MM.1S (cell line): ENCODE measurements at regions not wholly inside any gene's neighbourhood (a gene's known extent, or its start where the extent isn't known, plus 50 kb on each side); places are given as distances from the start of the nearest gene placed in this dataset.
A peak's percentile ranks its signal among the peaks of the same experiment; 100 is the strongest.

Source experiments
- DNase-seq: peaks from one replicate; pipeline ENCODE4 v3.0.0-alpha.2; 2015
- H2AFZ ChIP-seq: fragments of 300-600 bp; sonication (generic); 2 replicates; pipeline ENCODE4 v1.6.0; 2016; ENCODE audit warnings: antibody characterized with exemption, low read length
- H3F3A ChIP-seq: fragments of 300-600 bp; sonication (generic); 2 replicates; pipeline ENCODE4 v1.6.1; 2016; ENCODE audit warnings: mild to moderate bottlenecking, antibody characterized with exemption, low read length, moderate library complexity, mixed read lengths; ENCODE audit not compliant: insufficient read depth
- H3K27ac ChIP-seq: fragments of 300-600 bp; sonication (generic); 2 replicates; pipeline ENCODE4 v1.5.1; 2016; ENCODE audit warnings: mild to moderate bottlenecking, low read length
- H3K27me3 ChIP-seq: fragments of 300-600 bp; sonication (generic); replicated peaks from 2 replicates; pipeline ENCODE4 v1.6.0; 2016; ENCODE audit warnings: low read length; ENCODE audit not compliant: insufficient read depth
- H3K36me3 ChIP-seq: fragments of 300-600 bp; sonication (generic); replicated peaks from 2 replicates; pipeline ENCODE4 v1.6.1; 2016; ENCODE audit warnings: mild to moderate bottlenecking, low read length, mixed read lengths; ENCODE audit not compliant: insufficient read depth
- H3K4me1 ChIP-seq: fragments of 300-600 bp; sonication (generic); 2 replicates; pipeline ENCODE4 v1.6.1; 2016; ENCODE audit warnings: low read length, mixed read lengths
- H3K4me2 ChIP-seq: fragments of 300-600 bp; sonication (generic); 2 replicates; pipeline ENCODE4 v1.6.0; 2016; ENCODE audit warnings: low read depth, low read length
- H3K4me3 ChIP-seq: fragments of 300-600 bp; sonication (generic); 2 replicates; pipeline ENCODE4 v1.5.1; 2016; ENCODE audit warnings: low read length, mixed read lengths
- H3K79me2 ChIP-seq: fragments of 300-600 bp; sonication (generic); 2 replicates; pipeline ENCODE4 v1.6.1; 2016; ENCODE audit warnings: mixed run types, low read length, mixed read lengths
- H3K9ac ChIP-seq: fragments of 300-600 bp; sonication (generic); 2 replicates; pipeline ENCODE4 v1.6.1; 2016; ENCODE audit warnings: low read length, mixed read lengths
- H3K9me2 ChIP-seq: fragments of 300-600 bp; sonication (generic); replicated peaks from 2 replicates; pipeline ENCODE4 v1.6.1; 2016; ENCODE audit warnings: mild to moderate bottlenecking, low read length, mixed read lengths; ENCODE audit not compliant: insufficient read depth
- H3K9me3 ChIP-seq: fragments of 300-600 bp; sonication (generic); replicated peaks from 2 replicates; pipeline ENCODE4 v1.6.1; 2016; ENCODE audit warnings: mild to moderate bottlenecking, low read length, mixed read lengths; ENCODE audit not compliant: insufficient read depth
- H4K20me1 ChIP-seq: fragments of 300-600 bp; sonication (generic); 2 replicates; pipeline ENCODE4 v1.6.1; 2016; ENCODE audit warnings: mild to moderate bottlenecking, low read length, moderate library complexity, mixed read lengths; ENCODE audit not compliant: insufficient read depth
- EZH2 ChIP-seq: fragments of 300-600 bp; sonication (generic); optimal IDR thresholded peaks from 2 replicates; pipeline ENCODE3; 2017; ENCODE audit warnings: low read depth, mild to moderate bottlenecking, antibody characterized with exemption, low read length, mixed read lengths
- EZH2phosphoT487 ChIP-seq: fragments of 300-600 bp; sonication (generic); IDR thresholded peaks from 2 replicates; pipeline ENCODE4 v1.6.1; 2018; ENCODE audit warnings: antibody characterized with exemption, low read length
- TF ChIP-seq, protein P1 (sequence below): fragments of 300-600 bp; sonication (generic); IDR thresholded peaks from 2 replicates; pipeline ENCODE4 v1.5.1; 2016; ENCODE audit warnings: antibody characterized with exemption, low read length, mixed read lengths

DNA sequence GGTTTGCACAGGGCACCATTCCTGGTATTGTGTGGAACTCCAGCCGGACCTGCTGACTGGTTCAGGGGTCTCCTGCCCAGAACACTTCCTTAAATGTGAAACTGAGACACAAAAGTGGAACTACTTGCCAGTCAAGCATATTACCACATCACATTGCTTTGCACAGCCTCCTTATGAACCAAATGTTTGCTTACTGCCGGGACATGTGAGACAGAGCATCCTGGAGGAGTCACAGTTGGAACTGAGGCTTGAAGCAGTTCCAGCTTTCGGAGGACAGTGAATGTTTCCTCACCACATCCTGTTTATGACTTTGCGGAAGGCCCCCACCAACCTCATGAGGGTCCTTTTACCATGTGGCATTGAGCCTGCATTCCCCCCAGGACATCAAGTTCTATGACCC, 105.8 kb upstream of the ARHGAP42 start:
- H3K9me3 ChIP-seq: no peaks in the 10 kb centered on the region
- no peaks in the 10 kb centered on the region for H3K79me2 ChIP-seq
- no peaks in the 10 kb centered on the region for H3F3A ChIP-seq
- DNase-seq: no peak
- peak overlapping the region; percentile 13 for H2AFZ ChIP-seq
- TF ChIP-seq, protein P1, sequence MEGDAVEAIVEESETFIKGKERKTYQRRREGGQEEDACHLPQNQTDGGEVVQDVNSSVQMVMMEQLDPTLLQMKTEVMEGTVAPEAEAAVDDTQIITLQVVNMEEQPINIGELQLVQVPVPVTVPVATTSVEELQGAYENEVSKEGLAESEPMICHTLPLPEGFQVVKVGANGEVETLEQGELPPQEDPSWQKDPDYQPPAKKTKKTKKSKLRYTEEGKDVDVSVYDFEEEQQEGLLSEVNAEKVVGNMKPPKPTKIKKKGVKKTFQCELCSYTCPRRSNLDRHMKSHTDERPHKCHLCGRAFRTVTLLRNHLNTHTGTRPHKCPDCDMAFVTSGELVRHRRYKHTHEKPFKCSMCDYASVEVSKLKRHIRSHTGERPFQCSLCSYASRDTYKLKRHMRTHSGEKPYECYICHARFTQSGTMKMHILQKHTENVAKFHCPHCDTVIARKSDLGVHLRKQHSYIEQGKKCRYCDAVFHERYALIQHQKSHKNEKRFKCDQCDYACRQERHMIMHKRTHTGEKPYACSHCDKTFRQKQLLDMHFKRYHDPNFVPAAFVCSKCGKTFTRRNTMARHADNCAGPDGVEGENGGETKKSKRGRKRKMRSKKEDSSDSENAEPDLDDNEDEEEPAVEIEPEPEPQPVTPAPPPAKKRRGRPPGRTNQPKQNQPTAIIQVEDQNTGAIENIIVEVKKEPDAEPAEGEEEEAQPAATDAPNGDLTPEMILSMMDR: no peak
- TF ChIP-seq EZH2: no peak
- peaks cover 16% of the 10 kb centered on the region; the same call in 1 of the 2 replicates for H3K4me1 ChIP-seq
- H3K4me3 ChIP-seq: no peak overlapping the region
- H3K4me2 ChIP-seq: peak overlapping the region; percentile 22; the same call in 1 of the 2 replicates
- H3K9me2 ChIP-seq: no peaks in the 10 kb centered on the region
- H3K36me3 ChIP-seq: no peaks in the 10 kb centered on the region
- no peak overlapping the region for H3K9ac ChIP-seq
- H3K27me3 ChIP-seq: no peaks in the 10 kb centered on the region
- H3K27ac ChIP-seq: no peak overlapping the region
- no peaks in the 10 kb centered on the region for H4K20me1 ChIP-seq

DNA sequence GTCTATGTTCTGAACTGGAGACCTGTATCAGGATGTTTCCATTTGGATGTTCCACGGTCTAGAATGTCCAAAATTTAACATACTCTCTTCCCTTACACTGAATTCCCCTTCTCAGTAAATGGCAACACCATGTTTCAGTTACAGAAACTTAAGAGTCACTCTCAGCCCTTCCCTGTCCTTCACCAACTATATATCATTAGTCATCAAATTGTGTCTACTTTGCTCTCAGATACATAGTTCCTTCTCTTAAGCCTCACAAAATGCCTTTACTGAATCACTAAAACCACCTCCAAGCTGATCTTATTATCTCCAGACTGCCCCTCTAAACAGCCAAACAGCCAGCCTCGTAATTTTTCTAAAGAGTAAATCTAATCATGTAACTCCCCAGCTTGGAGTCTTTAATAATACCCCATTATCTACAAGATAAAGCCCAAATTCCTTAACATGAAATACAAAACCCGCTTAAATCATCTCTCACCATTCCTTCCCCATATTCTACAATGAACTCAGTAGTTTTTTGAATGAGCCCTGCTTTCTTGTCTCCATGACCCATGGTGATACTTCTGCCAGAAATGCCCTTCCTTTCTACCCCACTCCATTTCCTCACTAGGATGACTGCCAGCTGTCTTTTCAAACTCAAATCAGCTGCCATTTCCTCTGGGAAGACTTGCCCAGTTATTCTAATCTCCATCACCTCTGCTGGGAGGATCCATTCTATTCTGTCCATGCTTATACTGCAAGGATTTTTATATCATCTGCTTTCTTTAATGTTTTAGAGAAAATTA, 102.7 kb upstream of the ARHGAP42 start:
- no peak overlapping the region for H3K9ac ChIP-seq
- no peaks in the 10 kb centered on the region for H3F3A ChIP-seq

DNA sequence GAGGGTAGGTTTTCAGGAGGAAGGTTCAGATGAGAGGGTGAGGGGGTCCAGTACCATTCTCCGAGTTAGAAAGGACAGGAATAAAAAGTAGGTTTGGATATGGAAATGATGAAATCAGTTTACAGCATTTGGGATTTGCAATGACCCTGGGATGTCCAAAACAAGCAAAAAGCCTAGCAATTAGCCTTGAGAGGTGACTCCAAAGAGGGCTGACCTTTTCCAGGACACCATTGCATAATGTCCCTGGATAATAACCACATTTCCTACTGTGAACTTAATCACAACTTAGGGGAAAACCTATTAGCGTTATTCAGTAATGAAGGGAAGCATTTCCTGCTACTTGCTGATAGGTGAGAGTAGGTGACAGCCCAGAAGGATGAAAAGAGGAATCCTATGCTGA, 101.4 kb upstream of the ARHGAP42 start:
- no peak overlapping the region for H2AFZ ChIP-seq
- no peak overlapping the region for H3K4me2 ChIP-seq
- no peak overlapping the region for H3K4me3 ChIP-seq
- H4K20me1 ChIP-seq: no peaks in the 10 kb centered on the region
- H3K4me1 ChIP-seq: 0 out of 2 replicates have a peak, but pooled peaks cover 5% of the 10 kb centered on the region
- H3K27ac ChIP-seq: no peak overlapping the region
- H3F3A ChIP-seq: no peaks in the 10 kb centered on the region
- TF ChIP-seq, protein P1: no peak
- TF ChIP-seq EZH2: no peak
- TF ChIP-seq EZH2phosphoT487: no peak
- no peak for DNase-seq
- no peaks in the 10 kb centered on the region for H3K27me3 ChIP-seq
- H3K79me2 ChIP-seq: no peaks in the 10 kb centered on the region
- H3K36me3 ChIP-seq: no peaks in the 10 kb centered on the region
- no peaks in the 10 kb centered on the region for H3K9me3 ChIP-seq
- no peaks in the 10 kb centered on the region for H3K9me2 ChIP-seq
- no peak overlapping the region for H3K9ac ChIP-seq

More for the DNA sequence above, 102.7 kb upstream of the ARHGAP42 start:
- Histone ChIP-seq H3K9me3 (no peaks in the 10 kb centered on the region), H3K27me3 (no peaks in the 10 kb centered on the region), H3K4me3 (no peak overlapping the region), H3K4me2 (no peak overlapping the region), H3K79me2 (no peaks in the 10 kb centered on the region), H3K36me3 (no peaks in the 10 kb centered on the region), H4K20me1 (no peaks in the 10 kb centered on the region), H2AFZ (no peak overlapping the region), H3K27ac (no peak overlapping the region), H3K4me1 (0 out of 2 replicates have a peak, but pooled peaks cover 5% of the 10 kb centered on the region), H3K9me2 (no peaks in the 10 kb centered on the region)
- no peak for TF ChIP-seq EZH2
- TF ChIP-seq, protein P1: no peak
- no peak for TF ChIP-seq EZH2phosphoT487
- DNase-seq: no peak
